D341Med (cell line): ENCODE measurements at regions not wholly inside any gene's neighbourhood (a gene's known extent, or its start where the extent isn't known, plus 50 kb on each side); places are given as distances from the start of the nearest gene placed in this dataset.

Source experiments
- DNase-seq: peaks from one replicate; pipeline ENCODE4 v3.0.0; 2012; ENCODE audit warnings: low spot score

DNA sequence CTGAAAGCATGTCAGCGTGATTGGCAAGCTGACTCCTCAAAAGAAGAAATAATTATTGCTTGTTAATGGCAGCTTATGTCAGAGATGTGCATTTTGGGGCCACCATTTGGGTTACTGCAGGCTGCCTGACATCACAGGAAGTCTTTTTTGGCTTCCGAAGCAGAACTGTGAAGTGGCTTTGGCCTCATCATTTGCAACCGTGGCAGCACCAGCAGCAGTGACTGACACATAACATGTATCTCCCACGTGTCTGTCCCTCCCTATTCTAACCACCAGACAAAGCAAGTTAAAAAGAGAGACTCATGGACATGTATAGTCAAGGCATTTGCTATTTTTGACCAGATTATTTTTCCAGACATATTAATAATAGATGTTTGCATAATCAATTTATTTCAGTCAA lies 488.7 kb upstream of the ACVR2A start:
- no peak for DNase-seq

DNA sequence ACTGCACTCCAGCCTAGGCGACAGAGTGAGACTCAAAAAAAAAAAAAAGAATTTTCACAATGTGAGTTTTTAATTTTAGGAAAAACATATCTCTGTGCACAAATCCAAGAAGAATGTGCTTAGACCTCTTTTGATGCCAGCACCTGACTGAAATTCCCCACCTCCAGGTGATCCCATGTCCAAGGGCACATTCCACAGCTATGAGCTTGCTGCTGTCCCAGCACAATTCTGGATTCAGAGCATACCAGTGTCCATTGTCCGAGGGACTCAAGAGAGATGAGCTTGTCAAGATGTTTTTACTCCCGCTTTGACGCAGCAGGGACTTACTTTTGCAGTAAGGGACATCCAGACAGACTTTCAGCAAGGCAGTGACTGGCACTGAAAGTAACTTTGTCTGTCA lies 489.1 kb upstream of the ACVR2A start:
- no peak for DNase-seq

DNA sequence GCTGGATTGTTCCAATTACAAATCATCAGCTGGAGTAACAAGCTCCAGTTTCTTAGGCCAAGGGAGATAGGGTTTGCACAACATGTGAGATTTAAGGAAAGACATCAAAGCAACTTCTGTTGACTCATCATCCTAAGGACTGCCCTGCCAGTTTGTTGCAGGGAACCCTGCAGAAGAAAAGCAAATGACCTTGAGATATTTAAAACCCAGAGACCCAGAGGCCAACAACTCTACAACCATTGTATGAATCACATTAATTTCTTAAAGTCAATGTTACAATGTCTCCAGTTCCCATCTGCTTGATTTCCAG lies 491.8 kb upstream of the ACVR2A start:
- no peak for DNase-seq

DNA sequence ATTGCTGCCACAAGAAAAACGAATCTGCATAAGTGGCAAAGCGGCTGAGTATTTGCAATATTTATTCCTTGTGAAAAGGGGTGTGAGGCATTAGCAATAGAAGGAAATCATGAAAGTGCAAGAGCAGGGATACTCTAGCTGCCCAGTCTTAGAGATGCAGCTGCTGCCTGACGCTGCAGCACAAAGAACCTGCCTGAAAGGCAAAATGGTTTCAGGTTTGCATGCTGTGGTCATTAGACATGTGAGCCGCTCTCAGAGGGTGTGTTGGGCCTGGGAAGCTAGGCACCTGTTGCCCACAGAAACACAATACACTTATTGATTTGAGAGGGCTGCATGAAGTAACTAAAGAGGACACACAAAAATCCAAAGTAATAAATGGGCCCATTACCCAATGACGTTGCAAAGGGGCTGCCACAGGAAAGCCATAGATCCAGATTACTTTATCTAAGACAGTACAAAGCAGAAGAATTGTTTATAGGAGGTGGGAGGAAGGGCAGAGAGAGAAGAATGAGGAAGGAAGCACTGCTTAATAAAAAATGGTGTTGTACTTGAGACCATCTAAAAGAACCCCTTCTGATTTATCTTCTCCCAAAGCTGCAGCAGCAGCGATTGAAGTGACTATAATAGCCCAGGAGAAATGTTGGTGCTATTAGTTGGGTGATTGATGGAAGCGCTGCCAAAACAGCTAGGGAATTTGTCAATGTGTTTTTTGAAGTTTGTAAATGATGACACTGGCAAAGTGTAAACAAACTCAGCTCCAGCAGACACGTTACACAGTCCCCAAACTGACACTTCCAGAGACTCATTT lies 492.4 kb upstream of the ACVR2A start:
- DNase-seq: no peak

DNA sequence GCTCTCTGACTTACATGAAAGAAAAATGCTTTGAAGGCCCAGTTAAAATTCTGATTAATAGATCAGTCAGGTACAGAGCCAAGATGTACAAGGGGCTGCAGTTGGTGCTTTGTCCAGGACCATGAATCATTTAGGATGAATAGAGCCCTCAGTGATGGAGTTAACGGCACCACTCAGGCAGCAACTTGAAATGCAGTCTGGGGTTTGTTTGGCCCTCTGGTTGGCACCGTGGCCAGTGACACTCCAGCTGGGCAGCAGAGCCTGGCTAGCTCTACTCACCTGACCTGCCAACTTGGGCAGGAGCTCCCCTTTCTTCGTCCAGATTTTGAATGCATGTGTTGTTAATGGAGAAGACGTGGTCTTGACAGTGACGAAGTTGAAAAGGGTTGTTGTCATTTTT lies 493.0 kb upstream of the ACVR2A start:
- no peak for DNase-seq

DNA sequence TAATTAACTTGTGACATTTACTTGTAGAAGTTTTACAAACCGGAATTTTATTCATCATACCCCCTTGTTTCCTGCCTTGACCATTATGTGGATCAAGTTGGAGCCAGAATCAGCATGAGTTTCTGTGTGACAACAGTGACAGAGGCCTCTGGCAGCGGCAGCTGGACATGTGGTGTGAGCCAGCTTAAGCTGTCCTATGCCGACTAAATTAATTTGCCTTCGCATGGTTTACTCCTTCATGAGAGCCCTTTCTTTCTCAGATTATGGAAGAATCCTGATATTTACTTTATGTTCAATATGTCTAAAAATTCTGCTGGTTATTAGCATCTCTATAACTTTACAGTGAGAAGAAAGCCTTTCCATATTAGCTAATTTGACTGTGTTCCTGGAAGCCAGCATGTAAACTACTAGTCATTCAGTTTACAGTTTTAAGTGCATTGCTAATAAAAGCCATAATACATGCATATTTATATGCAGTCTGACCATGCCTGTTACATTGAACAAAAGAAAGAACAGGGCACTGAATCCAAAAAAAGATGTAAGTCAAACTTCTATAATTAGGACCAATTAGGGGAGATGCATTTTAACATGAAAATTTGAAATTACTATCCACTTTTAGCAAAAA lies 495.8 kb upstream of the ACVR2A start:
- DNase-seq: no peak

DNA sequence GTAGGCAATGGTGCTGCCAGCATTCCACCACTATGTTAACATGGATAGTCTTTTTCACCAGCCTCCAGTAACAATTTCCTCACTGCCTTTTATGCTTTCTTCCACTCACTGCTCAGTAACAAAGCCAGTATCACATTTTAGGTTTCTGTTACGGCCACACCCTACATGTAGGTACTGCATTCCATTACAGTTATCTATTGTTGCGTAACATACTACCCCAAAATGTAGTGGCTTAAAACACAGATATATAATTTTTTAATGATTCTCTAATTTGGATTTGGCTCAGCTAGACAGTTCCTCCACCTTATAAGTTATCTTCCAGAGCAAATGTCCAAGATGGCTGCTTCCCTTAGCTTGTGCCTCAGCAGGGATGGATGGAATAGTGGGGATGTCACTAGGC lies 498.7 kb upstream of the ACVR2A start:
- no peak for DNase-seq

DNA sequence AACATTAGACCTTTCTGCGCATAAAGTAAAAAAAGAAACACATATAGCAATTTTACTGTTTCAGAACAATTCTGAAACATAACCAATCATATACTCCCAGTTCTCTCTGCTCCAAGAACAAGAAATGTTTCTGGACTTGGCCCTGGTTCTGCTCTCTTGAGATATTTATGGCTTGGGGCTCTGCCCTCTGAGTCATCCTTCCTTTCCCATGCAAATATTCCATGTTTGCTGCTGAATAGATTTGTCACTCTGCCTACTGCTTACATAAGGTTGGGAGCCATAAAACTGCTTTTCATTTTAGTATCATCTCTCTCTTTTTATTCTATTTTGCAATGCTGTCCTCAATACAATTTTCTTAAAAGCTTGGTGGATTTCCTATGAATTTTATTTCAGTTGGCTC lies 499.6 kb upstream of the ACVR2A start:
- DNase-seq: no peak

DNA sequence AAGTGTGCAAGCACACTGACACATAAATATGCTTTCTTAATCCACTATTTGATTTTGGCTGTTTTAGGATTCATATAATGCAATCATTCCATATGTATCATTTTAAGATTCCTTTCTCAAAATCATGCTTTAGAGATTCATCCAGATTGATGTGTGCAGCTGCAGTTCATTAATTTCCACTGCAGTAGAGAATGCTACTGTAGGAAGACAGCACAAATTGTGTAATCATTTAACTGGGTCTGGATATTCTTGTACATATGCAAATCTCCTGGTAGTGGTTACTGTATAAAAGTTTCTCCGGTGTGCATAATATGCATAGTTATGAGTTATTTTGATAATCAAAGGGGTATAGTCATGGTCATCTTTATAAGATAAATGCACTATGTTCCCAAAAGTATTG lies 502.5 kb upstream of the ACVR2A start:
- no peak for DNase-seq

DNA sequence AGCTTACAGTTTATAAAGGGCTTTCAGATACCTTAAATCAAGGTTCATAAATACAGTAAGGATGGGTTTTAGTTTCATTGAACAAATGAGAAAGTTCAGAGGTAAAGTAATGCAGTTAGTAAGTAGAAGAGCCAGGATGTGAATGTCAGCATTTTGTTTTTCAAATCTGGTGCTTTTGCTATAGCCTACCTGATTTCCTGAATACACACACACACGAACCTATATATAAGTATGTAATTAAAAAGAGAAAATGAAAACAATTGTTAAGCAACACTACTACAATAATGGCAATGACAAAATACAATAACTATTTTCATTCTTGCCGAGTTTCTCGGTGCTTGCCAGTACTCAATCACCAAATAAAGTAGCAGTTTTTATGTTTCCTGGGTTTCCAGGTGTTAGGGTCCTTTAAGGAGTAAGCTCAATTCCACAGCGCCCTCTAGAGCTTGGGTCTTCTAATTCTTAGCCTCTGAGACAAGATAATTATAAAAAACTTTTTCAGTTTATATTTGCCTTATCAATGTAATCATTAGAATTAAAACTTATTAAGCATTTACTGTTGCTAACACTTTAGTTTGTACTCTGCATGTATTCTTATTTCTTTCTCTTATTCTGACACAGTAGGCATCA lies 512.9 kb upstream of the ACVR2A start:
- DNase-seq: peak; percentile 37

DNA sequence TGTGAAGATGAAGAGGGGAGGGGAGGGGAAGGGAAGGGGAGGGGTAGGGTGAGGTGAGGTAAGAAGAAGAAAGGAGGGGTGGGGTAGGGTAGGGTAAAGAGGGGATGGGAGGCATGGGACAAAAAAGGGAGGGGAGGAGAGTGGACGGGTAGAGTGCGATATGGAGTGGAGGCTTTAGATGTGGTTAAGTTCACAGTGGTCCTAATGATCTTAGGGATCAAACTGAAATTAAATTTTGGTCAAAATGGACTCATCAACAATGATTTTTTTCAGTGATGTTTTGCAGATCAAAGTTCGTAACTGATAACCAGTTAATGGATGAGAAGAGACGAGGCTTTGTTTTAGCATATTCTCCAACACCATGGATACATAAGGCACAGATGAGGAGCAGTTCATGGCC lies 513.9 kb upstream of the ACVR2A start:
- no peak for DNase-seq

DNA sequence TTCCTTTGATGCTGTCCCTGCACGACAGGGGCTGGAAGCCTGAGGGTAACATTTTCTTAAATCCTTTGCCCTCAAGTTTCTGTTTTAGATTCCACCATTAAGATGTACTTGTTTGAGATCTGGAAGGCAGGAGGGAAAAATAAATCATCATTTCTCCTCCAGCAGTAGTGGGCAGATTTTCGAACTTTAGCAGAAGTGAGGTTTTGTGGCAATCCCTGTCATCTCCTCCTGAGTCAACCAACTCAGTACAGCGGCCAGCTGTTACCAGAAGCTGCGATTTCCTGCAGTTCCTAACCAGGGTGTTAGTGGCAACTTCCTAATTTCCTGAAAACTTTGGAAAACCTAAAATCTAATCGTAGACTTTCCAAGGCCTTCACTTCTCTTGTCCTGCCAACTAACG lies 517.2 kb upstream of the ACVR2A start:
- DNase-seq: no peak

DNA sequence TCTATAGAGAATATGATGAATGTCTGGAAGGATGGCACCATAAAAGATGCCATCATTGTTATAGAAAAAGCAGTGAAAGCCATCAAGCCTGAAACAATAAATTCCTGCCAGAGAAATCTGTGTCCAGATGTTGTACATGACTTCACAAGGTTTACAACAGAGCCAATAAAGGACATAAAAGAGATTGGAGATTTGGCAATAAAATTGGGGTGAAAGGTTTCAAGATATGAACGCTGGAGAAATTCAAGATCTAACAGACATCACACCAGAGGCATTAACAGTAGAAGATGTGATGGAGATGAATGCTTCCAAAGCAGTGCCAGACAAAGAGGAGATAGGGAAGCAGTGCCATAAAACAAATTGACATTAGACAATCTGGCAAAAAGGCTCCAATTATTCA lies 518.8 kb upstream of the ACVR2A start:
- no peak for DNase-seq

DNA sequence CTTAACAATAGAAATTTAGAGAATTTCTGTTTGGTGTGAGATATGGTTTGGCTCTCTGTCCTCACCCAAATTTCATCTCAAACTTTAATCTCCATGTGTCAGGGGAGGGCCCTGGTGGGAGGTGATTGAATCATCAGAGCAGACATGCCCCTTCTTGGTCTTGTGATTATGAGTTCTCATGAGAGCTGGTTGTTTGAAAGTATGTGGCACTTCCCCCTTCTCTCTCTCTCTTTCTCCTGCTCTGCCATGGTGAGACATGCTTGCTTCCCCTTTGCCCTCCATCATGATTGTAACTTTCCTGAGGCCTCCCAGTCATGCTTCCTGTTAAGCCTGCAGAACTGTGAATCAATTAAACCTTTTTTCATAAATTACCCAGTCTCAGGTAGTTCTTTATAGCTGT lies 524.7 kb upstream of the ACVR2A start:
- DNase-seq: no peak

DNA sequence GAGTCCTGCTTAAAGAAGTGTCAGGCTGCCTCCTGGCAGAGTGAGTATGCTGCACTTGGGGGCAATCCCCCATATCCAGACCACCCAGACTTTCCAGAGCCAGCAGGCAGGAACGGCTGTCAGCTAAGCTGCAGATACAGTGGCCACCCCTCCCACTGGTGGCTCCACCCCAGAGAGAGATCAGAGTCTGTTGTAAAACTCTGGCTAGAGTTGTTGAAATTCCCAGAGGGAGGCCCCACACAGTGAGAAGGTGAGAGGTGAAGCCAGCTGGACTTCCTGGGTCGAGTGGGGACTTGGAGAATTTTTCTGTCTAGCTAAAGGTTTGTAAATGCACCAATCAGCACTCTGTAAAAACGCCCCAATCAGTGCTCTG lies 533.8 kb upstream of the ACVR2A start:
- DNase-seq: no peak

DNA sequence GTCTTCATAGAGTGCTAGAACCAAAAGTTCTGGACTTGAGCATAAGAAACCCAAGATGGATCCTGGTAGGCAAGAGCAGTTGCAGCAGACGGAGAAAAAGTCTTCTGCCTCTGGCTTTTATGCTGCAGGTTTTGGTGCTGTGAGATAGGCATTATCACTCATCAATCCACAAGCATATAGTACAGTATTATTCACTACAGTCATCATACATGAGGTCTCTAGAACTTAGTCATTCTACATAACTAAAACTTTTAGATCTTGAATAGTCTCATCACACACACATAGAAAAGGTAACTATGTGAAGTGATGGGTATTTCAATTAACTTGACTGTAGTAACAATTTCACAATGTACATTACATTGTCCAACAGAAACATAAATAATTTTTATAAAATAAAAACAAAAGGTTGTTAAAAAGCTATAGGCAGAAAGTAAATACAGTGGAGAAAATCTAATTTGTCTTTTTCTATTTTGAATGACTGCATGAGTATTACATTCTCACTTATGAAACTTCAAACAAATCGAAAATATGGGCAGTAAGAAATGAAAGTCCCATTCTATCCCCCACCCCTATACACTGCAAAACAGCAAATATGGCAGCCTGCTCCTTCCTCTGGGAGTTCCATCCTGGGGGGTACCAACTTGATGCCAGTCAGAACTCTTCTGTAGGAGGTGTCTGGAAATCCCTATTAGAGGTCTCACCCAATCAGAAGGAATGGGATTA lies 534.3 kb upstream of the ACVR2A start:
- DNase-seq: no peak

DNA sequence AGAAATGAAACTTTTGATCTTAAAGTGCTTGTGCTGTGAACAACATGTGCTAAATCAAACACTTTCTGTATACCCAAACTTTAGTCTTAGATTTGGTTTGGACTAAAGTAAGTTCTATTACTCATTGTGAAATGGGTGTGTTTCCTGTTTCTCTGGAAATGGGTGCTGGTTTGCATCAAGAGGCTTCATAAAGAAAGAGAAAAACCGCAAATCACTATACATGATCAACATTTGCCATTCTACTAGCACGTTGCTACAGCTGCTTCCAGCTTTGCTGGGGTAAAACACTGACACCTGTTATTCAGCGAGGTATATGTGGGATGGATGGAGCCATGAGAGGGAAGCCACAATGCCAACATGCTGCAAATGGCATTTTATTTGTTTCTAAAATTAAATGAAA lies 547.0 kb upstream of the ACVR2A start:
- no peak for DNase-seq

DNA sequence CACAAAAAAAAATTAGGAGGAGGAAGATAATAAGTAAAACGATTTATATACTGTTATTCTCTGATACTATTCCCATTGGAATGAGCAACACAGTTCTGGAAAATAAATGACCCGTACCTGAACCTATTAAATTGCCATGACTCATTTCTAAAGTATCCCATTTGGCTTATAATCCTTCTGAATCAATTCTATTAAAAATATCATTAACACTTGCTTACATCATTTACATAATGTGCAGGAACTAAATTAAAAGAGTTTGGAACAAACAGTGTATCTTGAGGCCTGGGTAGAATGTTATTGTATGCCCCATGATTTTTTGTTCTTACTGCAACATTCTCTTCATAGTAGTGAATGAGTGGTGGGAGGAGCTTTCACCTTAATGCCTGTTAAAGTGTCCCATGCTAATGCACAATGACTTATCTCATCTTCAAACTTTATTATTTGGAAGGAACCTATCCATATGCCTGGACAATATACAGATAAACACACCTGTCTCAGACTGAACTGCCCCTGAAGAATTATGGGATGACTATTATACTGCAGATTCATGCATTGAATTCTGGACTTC lies 549.9 kb upstream of the ACVR2A start:
- DNase-seq: no peak

DNA sequence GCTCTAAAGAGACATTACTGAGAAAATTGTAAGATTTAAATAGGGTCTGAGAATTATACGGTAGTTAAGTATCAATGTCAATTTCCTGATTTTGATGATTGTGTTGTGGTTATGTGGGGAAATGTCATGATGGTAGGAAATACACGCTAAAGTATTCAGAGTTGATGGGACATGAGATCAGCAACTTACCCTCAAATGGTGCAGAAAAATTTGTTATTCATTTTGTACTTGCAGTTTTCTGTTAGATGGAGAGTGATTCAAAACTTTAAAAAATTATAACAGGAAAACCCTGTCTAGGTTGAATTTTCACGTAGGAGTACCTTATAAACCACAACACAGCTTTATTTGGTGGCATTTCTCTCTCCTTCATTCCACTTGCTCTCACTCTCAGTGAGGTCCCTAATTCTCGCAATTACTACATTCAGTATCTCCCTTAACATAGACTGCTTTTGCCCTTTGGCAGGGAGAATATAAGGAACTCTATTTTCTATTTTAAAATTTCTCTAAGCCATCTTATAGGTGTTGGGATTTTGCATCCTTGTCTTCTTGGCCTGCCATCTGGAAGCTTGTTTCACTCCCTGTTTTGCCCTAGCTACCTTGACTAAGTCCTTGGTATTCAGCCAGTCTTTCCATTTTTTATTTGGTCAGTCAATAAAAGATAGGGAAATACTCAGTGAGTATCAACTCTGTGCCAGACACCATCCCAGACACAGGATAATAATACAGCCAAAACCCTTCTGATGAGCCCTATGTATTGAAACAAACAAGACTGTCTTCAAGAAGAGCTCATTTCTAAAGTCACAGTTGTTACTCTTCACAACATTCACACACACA lies 550.6 kb upstream of the ACVR2A start:
- no peak for DNase-seq

DNA sequence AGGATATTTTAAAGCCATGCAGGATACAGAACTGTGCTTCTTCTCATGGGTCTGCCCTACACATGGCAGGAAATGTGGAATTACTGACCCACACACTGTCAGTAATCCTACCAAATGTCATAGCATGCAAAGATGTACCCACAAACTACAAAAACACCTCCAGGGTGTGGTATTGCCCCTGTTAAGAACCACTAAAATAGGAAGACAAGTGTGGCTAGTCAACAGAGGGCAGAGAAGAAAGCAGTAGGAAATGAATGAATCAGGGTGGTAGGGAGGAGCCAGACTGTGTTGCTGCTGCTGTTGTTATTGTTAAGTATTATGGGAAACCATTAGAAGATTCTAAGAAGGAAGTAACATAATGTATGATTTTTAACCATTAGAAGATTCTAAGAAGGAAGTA lies 556.7 kb upstream of the ACVR2A start:
- no peak for DNase-seq

DNA sequence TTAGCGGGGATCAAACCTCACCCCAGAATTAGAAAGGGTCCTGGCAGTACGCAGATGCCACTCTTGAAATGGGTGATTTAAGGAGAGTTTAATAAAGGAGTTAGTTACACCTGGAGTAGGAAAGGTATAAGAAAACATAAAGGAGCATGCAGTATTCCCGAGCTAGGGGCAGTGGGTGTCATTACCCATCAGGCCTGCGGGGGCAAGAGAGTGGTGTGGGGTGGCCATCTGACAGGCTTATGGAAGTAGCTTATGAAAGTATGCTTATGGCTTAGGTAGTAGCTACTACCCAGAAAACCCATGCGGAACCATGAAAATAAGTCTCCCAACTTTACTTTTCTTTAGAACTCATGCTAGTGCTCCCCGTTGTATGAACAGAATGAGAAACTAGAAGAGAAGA lies 568.9 kb upstream of the ACVR2A start:
- peak; percentile 20 for DNase-seq

DNA sequence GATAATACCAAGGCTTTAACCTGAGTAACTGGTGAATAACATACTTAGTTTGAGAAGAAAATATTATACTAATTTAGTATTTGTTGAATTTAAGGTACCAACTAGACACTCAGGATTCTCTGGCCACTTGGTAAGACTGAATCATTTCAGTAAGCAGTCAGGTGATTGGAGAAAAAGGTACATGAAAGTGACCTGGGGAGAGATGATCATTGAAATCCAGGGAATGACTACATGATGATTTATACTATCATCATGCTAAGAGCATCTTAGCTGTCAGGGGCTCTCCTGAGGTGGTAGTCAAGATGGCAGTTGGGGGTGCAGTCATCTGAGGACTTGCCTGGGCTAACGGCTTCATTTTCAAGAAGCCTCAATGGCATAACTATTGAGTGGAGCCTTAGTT lies 571.2 kb upstream of the ACVR2A start:
- DNase-seq: no peak
